ENCODE measurements at regions not wholly inside any gene's neighbourhood (a gene's known extent, or its start where the extent isn't known, plus 50 kb on each side); places are given as distances from the start of the nearest gene placed in this dataset.

GRCh38 chr3:194810076-194810475, 124.4 kb downstream of the FAM43A start:
- Histone ChIP-seq H3K4me1 (ENCODE audit: insufficient read depth, low read length, poor library complexity, severe bottlenecking) (no peaks in the 10 kb centered on the region), H3K27ac (ENCODE audit: low read depth, low read length, poor library complexity, severe bottlenecking) (no peak overlapping the region), H3K36me3 (ENCODE audit: insufficient read depth, low read length, poor library complexity, severe bottlenecking) (no peaks in the 10 kb centered on the region), H3K27me3 (replicated peaks; ENCODE audit: insufficient read depth, low read depth, low read length, poor library complexity) (no peaks in the 10 kb centered on the region), H3K4me3 (ENCODE audit: low read depth, low read length, poor library complexity, severe bottlenecking) (no peak overlapping the region), H3K9me3 (ENCODE audit: low read depth, low read length, poor library complexity, severe bottlenecking) (no peaks in the 10 kb centered on the region)
- no peak for DNase-seq (ENCODE audit: low spot score)
- BruUV-seq (replicated peaks), result no TSS peak
- intact Hi-C loops (cut with micrococcal nuclease; ENCODE audit: unreplicated experiment), result no loop called here
- ChIA-PET POLR2A (ENCODE audit: low non-redundant PET) (no interaction called here), CTCF (no interaction called here)
- no peak for TF ChIP-seq CTCF (conservative IDR thresholded peaks at IDR 0.05; ENCODE audit: low read depth, low read length)
- no peak for TF ChIP-seq EZH2 (IDR thresholded peaks at IDR 0.05; ENCODE audit: borderline replicate concordance, low read depth, low read length, poor library complexity, severe bottlenecking)

GRCh38 chr3:194811118-194811517, 125.4 kb downstream of the FAM43A start:
- POLR2A ChIA-PET (ENCODE audit: low non-redundant PET), result no interaction called here
- Histone ChIP-seq H3K27ac (ENCODE audit: low read depth, low read length, poor library complexity, severe bottlenecking) (no peak overlapping the region), H3K9me3 (ENCODE audit: low read depth, low read length, poor library complexity, severe bottlenecking) (no peaks in the 10 kb centered on the region), H3K4me3 (ENCODE audit: low read depth, low read length, poor library complexity, severe bottlenecking) (no peak overlapping the region), H3K27me3 (replicated peaks; ENCODE audit: insufficient read depth, low read depth, low read length, poor library complexity) (no peaks in the 10 kb centered on the region), H3K4me1 (ENCODE audit: insufficient read depth, low read length, poor library complexity, severe bottlenecking) (peaks cover 4% of the 10 kb centered on the region), H3K36me3 (ENCODE audit: insufficient read depth, low read length, poor library complexity, severe bottlenecking) (no peaks in the 10 kb centered on the region)
- no peak for DNase-seq (ENCODE audit: low spot score)
- CTCF ChIA-PET, result no interaction called here
- BruUV-seq (replicated peaks), result no TSS peak
- TF ChIP-seq CTCF (conservative IDR thresholded peaks at IDR 0.05; ENCODE audit: low read depth, low read length), result no peak
- TF ChIP-seq EZH2 (IDR thresholded peaks at IDR 0.05; ENCODE audit: borderline replicate concordance, low read depth, low read length, poor library complexity, severe bottlenecking), result no peak
- intact Hi-C loops (cut with micrococcal nuclease; ENCODE audit: unreplicated experiment), result no loop called here

GRCh38 chr3:194812176-194812575, 126.5 kb downstream of the FAM43A start:
- ChIA-PET CTCF (no interaction called here), POLR2A (ENCODE audit: low non-redundant PET) (no interaction called here)
- no TSS peak for BruUV-seq (replicated peaks)

More at GRCh38 chr3:194812176-194812575, 126.5 kb downstream of the FAM43A start:
- no peaks in the 10 kb centered on the region for H3K27me3 ChIP-seq (replicated peaks; ENCODE audit: insufficient read depth, low read depth, low read length, poor library complexity)
- H3K9me3 ChIP-seq (ENCODE audit: low read depth, low read length, poor library complexity, severe bottlenecking), result no peaks in the 10 kb centered on the region
- no peak overlapping the region for H3K27ac ChIP-seq (ENCODE audit: low read depth, low read length, poor library complexity, severe bottlenecking)
- no peak for DNase-seq (ENCODE audit: low spot score)
- H3K36me3 ChIP-seq (ENCODE audit: insufficient read depth, low read length, poor library complexity, severe bottlenecking), result no peaks in the 10 kb centered on the region
- intact Hi-C loops (cut with micrococcal nuclease; ENCODE audit: unreplicated experiment), result no loop called here
- H3K4me3 ChIP-seq (ENCODE audit: low read depth, low read length, poor library complexity, severe bottlenecking), result no peak overlapping the region
- peaks cover 14% of the 10 kb centered on the region for H3K4me1 ChIP-seq (ENCODE audit: insufficient read depth, low read length, poor library complexity, severe bottlenecking)
- TF ChIP-seq EZH2 (IDR thresholded peaks at IDR 0.05; ENCODE audit: borderline replicate concordance, low read depth, low read length, poor library complexity, severe bottlenecking), result no peak
- no peak for TF ChIP-seq CTCF (conservative IDR thresholded peaks at IDR 0.05; ENCODE audit: low read depth, low read length)
